ENCODE measurements at regions not wholly inside any gene's neighbourhood (a gene's known extent, or its start where the extent isn't known, plus 50 kb on each side); places are given as distances from the start of the nearest gene placed in this dataset.

DNA sequence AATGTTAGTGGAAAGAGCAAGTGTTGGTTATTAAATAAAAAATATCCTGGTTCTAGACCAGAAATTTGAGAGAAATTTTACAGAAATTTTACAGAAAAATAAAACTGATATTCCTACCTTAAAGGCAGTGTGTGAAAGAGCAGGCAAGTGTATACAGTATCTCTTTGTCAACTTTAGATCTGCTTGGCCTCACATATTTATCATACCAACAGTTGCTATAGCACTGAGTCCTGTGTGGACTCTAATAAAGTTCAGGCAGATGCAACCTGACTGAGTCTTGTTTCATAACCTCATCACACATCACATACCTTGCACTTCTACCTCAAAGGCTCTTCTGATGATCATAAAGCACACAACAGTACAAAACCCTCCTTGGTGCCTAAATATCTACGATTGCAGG, 552.4 kb upstream of the PCDH15 start:
- DNase-seq: no peak

DNA sequence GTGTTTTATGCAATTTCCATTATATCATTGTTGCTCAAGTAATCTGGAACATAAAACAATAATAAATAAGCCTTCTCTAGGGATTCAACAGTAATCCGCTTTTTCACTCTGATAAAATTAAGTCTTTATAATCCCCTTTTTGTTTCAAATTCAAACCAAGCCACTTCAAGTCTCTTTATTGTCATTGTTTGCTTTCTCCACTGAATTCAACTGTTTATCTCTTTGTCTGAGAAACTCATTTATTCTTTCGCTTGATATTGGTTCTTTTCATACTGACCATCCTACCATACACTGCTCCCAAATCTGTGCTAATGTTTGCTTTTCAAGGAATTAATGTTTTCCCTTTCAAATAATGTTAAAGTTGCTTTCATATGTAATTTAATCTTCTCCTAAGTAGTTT, 550.4 kb upstream of the PCDH15 start:
- DNase-seq: no peak

DNA sequence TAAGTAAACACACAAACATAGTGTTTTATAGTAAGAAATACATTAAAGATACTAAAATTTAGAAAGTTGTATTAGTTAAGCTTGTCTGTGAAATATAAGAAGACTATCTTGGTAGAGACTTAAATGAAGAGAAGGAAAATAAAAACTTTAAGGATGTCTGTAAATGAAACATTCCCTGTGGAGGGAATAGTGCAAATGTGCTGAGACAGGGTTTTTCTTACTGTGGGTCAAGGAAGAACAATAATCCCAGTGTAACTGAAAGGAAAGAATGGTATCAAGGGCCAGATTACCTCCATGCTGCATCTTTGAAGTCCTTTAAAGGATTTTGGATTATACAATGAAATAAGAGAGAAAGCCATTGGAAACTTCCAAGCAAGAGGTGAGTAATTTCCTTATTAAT, 547.5 kb upstream of the PCDH15 start:
- DNase-seq: no peak

DNA sequence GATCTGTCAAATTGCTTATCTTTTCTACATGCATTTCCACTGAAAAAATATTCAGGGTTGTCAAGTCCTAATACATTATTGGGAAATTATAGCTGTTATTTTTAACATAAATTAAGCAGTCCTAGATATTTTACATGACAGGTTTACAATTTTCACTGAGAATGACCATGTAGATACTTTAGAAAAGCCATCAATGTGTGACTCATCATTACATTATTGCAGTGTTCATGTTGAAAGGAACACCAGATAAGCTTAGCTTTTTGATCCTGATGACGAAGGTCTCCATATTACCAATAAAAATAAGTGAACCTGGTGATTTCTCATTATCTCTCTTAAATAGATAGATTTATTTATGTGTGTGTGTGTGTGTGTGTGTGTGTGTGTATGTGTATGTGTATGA, 529.5 kb upstream of the PCDH15 start:
- no peak for DNase-seq

DNA sequence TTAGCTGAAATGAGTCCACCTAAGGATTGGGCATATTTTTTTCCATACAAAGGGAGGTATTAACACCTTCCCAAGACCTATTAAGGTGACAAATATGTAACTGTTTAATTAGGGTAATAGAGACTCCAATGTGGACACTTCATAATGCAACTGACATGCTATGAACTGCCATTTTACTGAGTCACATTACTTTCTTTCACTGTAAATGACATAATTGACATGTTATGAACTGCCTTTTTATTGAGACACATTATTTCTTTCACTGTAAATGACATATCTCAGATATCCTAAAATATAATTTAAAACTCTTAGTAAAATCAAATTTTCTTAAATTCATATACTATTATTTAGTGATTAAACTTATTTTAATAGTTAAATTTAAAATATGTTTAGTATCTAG, 528.8 kb upstream of the PCDH15 start:
- no peak for DNase-seq

DNA sequence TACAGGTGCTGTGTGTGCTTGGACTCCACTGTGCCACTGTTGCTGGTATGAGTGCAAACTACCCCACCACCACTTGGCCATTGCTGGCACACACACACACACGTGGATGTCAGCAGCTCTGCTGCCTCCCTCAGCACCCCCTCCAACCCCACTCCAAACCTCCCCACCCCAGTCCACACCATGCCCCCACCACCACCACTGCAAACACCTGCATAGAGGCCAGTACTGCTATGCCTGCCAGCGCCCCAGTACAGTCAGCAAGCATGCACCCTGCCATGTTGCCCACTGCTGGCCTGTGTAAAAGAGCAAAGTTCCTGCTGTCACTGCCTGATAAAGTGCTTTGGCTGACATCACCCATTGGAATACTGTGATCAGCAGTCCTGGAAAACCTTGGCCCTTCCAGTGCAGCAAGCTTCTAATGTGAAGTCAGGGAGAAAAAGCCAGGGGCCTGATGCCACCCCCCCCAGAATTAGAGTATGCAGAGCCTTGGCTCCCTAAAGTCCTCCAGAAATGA, 519.2 kb upstream of the PCDH15 start:
- DNase-seq: no peak

DNA sequence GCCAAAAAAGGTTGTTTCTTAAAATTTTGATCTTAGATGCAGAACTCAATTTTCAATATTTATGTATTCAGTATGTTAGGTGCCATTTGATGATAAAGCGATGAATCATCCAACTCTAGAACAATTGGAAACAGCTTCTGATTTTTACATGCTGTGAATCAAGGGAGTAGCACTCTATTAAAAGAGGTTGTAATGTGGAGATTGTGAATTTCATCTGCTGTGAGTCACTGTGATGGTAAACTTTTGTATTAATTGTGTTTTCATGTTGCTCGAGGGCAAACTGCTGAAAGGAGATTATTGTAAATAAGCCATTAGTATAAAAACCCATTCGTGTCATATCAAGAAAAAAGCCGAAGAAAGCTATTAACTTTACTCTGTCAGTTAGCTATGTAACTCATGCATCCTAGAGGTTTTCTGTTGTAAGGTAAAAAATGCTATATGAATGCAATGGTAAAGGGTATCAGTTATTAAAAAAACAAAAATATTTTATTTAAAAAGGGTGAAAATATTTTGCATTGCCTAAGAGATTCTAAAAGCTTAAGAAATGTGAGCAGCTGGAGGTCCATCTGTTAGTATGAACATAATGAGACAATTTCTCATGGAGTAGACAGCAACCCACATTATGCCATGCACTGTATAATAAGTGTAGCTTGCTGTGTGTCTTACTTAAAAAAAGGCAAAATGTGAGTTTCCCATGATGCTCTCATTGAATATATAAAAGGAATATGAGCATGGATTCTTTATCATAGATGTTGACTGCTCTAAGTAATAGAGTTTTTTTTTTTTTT, 511.0 kb upstream of the PCDH15 start:
- no peak for DNase-seq

DNA sequence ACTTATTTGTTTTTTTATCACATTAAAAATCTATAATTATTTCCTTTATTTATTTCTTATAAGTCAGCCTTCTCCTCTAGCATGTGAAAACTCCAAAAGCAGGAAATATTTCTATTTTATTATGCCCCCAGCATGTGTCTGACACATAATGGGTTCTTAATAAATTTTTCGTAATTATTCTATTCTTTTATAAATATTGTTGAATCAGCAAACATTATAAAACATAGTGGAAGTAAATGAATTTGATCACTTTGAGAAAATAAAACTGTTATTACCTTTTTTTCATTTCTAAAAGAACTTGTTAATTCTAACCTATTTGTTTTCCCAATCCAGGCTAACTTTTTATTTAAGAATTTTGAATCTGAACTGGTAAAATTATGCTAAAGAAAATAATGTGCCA, 509.1 kb upstream of the PCDH15 start:
- no peak for DNase-seq

DNA sequence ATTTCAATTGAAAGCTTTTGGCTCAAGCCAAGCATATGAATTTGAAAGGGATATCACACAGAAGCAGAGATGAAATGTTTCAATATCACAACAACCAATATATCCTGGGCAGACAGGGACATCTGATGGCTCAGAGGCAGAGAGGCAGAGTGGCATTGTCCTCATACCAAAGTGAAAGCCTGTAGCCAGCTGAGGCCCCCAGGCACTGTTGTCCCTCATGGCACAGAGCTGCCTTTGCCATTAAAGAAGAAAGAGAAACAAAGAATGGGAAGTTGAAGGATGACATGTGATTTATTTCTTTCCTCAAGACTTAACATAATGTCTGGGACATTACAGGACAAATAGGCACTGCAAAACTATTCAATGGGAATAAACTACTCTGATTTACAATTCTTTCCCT, 504.3 kb upstream of the PCDH15 start:
- no peak for DNase-seq

DNA sequence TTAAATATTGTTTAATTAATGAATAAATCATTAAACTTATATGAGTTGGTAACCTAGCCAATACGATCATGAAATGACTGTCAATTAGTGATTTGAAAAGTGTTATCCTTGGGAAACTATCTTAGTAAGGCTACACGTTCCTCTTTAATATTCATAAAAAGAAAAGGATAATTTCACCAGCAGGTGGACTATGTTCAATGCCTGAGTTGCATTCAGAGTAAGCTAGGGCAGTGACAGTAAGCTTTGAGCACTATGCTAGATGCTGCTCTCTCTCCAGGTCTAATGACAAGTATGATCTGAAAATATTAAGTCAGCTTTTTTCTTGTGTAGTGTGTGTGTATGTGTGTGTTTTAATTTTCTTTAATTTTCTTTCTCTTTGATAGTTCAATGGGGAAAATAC, 486.3 kb upstream of the PCDH15 start:
- DNase-seq: no peak

DNA sequence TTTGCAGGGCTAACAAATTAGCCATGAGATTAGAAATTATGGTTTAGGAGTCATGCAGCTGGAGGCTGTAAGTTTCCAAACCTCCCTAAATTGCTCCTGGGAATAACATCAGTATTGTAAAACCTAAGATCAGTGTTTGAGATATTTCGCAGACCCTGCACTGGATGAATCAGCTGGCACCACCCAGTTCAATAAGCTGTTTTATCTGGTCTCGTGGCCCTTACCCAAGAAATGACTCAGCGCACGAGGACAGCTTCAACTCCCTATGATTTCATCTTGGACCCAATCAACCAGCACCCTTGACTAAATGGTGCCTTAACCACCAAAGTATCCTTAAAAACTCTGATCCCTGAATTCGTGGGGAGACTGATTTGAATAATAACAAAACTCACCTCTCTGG, 482.0 kb upstream of the PCDH15 start:
- DNase-seq: no peak

DNA sequence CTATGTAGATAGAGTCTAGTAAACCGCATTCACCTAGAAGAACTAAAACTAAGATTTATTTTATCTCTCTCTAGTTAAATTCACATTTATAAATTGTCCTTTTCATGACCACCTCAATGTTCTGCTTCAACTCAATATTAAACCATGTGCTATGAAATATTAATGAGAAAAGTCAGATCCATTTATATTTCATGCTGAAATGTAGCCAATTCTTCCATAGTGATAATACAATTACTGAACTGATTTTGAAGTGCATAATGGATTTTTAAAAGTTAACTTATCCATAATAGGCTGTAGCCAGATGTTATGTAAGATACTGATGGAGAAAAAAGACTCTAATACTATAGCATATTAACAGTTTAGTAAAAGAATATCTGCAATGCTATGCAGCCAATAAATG, 479.7 kb upstream of the PCDH15 start:
- no peak for DNase-seq

DNA sequence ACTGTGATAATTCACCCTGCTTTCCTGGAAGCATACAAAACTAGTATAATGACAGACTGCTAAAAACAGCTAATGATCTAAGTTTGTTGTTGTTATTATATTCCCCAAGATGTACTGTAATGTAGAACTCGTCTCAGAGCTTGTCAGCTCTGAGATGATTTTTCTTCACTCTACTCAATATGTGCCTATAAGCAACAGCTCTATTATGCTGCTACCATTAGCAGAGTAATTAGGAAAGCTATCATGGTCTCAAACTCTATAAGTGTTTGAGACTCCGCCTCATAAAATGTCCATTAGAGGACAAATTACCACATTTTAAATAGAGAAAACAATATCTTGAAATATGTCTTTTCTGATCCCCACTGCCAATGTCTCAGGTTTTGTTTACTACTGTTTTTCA, 476.5 kb upstream of the PCDH15 start:
- no peak for DNase-seq

DNA sequence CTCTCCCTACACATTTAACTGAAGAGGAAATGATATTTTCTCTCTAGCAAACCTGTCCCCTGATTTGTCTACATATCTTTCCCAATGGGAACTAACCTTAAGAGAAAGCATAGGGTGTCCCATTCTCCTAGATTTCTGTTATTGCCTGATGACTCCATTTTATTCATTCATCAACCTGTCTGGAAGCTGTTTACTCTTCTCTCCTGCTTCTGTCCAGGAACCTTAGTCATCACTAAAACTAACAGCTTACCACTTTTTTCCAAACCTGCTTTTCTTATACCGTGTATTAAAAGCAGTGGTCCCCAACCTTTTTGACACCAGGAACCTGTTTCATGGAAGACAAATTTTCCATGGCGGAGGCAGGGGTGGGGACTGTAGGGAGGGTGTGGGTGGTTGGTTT, 473.3 kb upstream of the PCDH15 start:
- no peak for DNase-seq

DNA sequence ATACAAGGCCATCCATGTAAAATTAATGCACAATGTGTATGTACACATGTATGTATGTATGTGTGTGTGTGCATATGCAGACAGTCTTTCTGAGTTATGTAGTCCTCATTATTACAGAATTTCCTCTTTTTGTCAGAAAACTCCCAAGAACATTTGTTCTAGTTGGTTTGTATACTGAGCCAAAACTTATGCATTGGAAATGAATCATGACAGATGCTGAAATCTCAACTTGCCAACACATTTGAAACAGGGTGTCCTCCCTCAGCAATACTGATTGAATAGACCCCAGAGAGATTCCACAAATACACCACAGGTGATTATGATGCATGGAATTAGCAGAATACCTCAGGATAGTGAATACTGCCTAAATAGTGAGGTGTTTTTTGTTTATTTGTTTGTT, 472.9 kb upstream of the PCDH15 start:
- no peak for DNase-seq

DNA sequence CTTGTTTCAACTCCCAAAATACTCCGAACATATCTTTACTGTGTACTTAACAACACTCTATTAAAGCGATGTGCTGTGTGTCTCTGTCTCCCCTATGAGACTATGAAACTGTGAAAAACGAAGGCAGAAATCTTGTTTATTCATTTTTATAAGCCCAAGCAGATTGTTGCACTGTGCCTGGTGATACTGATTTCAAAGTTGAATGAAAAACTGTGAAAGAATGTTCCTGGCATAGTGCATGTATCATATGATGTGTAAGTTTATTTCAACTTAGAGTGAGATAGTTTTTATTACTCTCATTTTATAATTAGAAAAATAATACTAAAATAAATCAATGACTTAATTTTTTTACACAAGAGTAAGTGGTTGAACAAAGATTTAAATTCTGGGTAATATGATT, 471.9 kb upstream of the PCDH15 start:
- DNase-seq: no peak

DNA sequence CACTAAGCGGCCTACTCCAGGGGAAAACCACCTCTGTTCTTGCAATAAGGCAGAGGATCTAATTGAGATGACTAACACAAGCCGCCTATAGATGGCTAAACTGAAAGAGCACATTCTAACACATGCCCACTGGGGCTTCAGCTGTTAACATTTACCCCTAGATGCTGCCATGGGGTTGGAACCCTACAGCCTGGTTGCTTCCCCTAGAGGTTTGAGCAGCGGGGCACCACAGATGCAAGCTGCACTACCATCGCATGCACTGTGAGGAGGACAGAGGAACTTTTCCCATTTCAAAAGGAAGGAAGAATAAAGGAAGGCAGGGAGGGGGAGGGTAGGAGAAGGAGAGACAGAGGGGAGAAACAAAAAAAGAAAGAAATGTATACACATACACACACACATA, 465.8 kb upstream of the PCDH15 start:
- no peak for DNase-seq

DNA sequence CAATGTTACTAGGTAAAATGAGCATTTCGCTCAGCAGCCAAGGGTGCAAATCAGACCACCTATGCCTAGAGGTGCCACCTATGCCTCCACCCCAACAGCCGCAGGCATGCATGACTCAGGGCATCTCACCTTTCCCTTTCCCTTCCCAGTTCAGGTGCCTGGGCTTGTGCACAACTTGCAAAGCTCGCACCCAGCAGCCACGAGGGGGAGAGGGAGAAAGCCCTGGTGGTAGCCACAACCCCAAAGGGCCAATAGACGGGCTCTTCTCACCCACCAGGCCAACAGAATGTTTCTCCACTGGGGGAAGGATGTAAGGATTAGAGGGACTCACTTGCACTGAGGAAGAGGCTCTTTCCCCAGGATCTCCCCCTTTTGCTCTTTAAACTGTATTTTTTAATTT, 462.3 kb upstream of the PCDH15 start:
- no peak for DNase-seq

DNA sequence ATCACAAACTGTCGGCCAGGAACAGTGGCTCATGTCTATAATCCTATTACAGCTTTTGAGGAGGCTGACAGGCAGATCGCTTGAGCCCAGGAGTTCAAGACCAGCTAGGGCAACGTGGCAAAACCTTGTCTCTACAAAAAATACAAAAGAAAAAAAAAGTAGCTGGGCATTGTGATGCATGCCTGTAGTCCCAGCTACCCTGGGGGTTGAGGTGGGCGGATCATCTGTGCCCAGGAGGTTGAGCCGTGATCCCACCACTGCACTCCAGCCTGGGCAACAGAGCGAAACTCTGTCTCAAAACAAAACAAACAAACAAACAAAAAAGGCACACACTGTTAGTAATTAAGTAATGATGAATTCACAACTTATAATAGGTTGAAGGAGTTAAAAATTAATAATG, 441.5 kb upstream of the PCDH15 start:
- DNase-seq: no peak

DNA sequence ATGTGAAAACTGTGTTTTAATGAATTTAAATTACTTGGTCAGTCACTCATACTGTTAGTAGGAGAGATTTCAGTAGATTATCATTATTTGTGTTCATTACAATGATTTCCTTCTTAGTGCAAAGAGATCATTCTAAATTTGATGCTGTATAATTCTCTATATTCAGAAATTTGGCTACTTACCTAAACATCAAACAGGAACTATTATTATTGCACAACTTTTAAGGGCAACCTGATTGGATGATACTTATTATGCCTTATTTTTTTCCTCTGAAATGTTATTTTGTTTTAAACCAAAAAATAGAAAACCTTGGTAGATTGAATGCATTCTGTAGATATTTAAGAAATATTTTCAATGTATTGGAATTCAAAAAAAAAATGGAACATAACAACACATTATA, 436.4 kb upstream of the PCDH15 start:
- no peak for DNase-seq

DNA sequence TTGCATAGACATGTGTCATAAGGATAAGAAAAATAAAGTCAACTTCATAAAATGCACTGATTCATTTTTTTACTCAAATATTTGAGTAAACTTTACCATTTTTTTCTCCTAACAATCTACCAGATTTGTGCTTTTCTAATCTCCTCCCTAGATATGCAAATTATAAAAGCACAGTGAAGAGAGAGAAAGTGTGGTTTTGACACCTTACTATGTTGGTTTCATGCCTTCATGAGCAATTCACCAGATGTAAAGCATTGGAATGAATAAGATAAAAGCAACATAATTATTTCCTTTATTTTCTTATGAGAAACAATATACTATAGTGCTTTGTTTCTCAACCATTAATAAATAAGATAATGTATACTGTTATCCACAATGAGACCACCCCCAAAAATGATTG, 432.5 kb upstream of the PCDH15 start:
- no peak for DNase-seq

DNA sequence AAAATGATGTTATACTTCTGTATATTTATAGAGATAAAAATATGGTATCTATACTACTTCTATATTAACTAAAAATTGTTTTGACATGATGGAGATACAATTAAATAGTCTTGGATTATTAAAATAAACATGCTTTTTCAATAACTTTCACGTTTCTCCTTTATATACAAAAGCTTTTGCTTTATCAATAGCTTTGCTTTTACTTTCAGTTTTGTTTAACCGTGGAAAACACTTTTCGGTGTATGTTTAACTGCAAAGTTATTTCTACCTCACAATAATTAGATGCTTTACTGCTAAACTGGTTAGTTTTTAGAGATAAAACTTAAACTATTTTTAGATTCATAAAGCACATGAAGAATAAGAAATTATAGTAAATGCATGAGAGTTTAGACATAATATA, 432.1 kb upstream of the PCDH15 start:
- DNase-seq: no peak

DNA sequence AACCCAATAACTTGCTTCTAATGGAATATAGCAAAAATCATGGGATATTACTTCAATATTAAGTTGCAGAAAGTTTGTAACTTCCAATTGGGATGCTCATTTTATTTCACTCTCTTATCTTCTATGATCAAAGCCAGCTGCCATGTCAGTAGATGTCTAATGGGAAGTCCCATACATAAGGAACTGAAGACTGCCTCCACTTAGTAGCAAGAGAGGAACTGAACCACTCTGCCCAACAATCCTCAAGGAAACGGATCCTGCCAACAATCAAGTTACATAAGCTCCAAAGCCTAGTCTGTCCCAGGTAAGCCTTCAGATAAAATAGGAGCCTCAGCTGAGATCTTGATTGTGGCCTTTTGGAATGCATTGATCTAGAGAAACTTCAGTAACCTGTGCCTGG, 431.5 kb upstream of the PCDH15 start:
- no peak for DNase-seq

DNA sequence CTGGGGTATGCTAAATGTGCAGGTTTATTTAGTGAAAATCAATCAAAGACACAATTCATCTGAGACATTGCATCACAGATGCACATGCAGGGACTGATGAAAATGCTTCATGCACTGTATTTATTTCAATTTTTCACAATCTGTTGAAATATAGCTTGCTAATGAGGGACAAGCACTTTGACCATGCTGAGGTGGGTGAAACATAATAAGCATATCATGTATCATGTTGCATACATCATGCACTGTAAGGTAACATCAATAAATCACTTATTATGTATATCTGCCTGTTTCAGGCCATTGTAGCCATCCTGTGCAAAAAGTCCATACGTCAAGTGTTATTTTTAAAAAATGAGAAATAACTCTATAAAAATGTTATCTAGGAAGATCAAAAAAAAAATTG, 426.9 kb upstream of the PCDH15 start:
- no peak for DNase-seq

DNA sequence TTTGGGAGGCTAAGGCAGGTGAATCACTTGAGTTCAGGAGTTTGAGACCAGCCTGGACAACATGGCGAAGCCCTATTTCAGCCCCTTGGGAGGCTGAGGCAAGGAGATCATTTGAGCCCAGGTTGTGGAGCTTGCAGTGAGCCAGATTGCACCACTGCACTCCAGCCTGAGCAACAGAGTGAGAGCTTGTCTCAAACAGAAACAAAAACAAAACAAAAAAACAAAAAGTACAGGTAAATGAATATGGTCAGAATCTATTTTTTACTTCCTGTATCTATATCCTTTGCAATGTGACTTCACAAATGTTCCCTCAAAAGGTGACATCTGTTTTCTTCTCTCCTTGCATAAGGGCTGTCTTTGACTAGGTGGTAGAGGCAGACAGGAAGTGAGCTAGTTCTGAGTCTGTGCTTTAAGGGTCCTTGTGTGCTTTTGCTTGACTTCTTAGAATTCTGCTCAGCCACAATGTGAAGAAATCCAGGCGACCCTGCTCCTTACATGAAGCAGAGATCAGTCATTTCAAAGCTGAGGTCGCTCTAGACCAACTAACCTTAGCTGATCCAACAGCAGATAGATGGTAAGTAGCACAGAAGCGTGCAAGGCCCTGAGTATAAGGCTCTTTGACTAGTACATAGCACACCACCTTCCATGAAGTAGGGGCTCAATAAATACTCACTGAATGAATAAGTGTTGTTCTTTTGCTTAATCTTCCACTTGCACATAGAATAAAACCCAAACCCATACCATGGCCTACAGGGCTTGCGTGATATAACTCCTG, 423.2 kb upstream of the PCDH15 start:
- peak in 1 of 2 donors; percentile 1 for DNase-seq

Measured in CD4-positive, alpha-beta T cell treated with Interferon alpha-2 for 1 hour (primary cell).